Central memory CD4-positive, alpha-beta T cell (primary cell): ENCODE measurements at regions not wholly inside any gene's neighbourhood (a gene's known extent, or its start where the extent isn't known, plus 50 kb on each side); places are given as distances from the start of the nearest gene placed in this dataset.
"Not testable (repeated sequence)": the region's sequence is repeated elsewhere in the genome, so short reads cannot be mapped to it uniquely, and the experiment has no call there.

Source experiments
- DNase-seq: peaks from one replicate; pipeline ENCODE4 v3.0.0; 2022

- DNase-seq, result no peak
Measured at GRCh38 chr3:152720951-152721718, 113.8 kb upstream of the P2RY1 start.

- no peak for DNase-seq
Measured at GRCh38 chr3:152724270-152724669, 110.7 kb upstream of the P2RY1 start.

GRCh38 chr3:152728231-152728980 is 106.5 kb upstream of the P2RY1 start:
- DNase-seq, result no peak

GRCh38 chr3:152729906-152730305 is 105.0 kb upstream of the P2RY1 start:
- DNase-seq, result no peak

GRCh38 chr3:152731511-152731910 is 103.4 kb upstream of the P2RY1 start:
- DNase-seq, result no peak

GRCh38 chr3:152733584-152734119 is 101.3 kb upstream of the P2RY1 start:
- no peak for DNase-seq

GRCh38 chr3:152737021-152737908 is 97.7 kb upstream of the P2RY1 start:
- DNase-seq, result no peak

GRCh38 chr3:152738656-152739055 is 96.3 kb upstream of the P2RY1 start:
- DNase-seq, result no peak

GRCh38 chr3:152742368-152743347 is 92.3 kb upstream of the P2RY1 start:
- DNase-seq, result no peak

GRCh38 chr3:152745646-152746045 is 89.3 kb upstream of the P2RY1 start:
- no peak for DNase-seq

- no peak for DNase-seq
Measured at GRCh38 chr3:152754303-152754702, 80.6 kb upstream of the P2RY1 start.

- DNase-seq, result no peak
Measured at GRCh38 chr3:152756807-152757206, 78.1 kb upstream of the P2RY1 start.

GRCh38 chr3:152760024-152760563 is 74.8 kb upstream of the P2RY1 start:
- no peak for DNase-seq

GRCh38 chr3:152760591-152760990 is 74.3 kb upstream of the P2RY1 start:
- DNase-seq, result no peak

GRCh38 chr3:152768478-152768877 is 66.5 kb upstream of the P2RY1 start:
- DNase-seq, result no peak

- no peak for DNase-seq
Measured at GRCh38 chr3:152769523-152769922, 65.4 kb upstream of the P2RY1 start.

- DNase-seq, result no peak
Measured at GRCh38 chr3:152770296-152770695, 64.6 kb upstream of the P2RY1 start.

GRCh38 chr3:152771120-152771519 is 63.8 kb upstream of the P2RY1 start:
- no peak for DNase-seq

GRCh38 chr3:152772674-152773225 is 62.2 kb upstream of the P2RY1 start:
- no peak for DNase-seq

GRCh38 chr3:152773633-152774032 is 61.3 kb upstream of the P2RY1 start:
- DNase-seq, result no peak

GRCh38 chr3:152774230-152774629 is 60.7 kb upstream of the P2RY1 start:
- not testable (repeated sequence) for DNase-seq
